GM19239 (cell line): ENCODE measurements at regions not wholly inside any gene's neighbourhood (a gene's known extent, or its start where the extent isn't known, plus 50 kb on each side); places are given as distances from the start of the nearest gene placed in this dataset.
"Not testable (repeated sequence)": the region's sequence is repeated elsewhere in the genome, so short reads cannot be mapped to it uniquely, and the experiment has no call there.

ENCODE experiments used
- DNase-seq: peaks from one replicate; pipeline ENCODE4 v3.0.0; 2011; ENCODE audit warnings: low spot score; ENCODE audit not compliant: insufficient read length
- FAIRE-seq: peaks from 2 replicates; lab custom pipeline; 2011; peaks lifted over from hg19 to GRCh38; lab: Jason Lieb, UNC

- DNase-seq (no peak), FAIRE-seq (no peak)
These were observed 150.2 kb downstream of the UQCRFS1 start for GRCh38 chr19:29062475-29063435.

DNA sequence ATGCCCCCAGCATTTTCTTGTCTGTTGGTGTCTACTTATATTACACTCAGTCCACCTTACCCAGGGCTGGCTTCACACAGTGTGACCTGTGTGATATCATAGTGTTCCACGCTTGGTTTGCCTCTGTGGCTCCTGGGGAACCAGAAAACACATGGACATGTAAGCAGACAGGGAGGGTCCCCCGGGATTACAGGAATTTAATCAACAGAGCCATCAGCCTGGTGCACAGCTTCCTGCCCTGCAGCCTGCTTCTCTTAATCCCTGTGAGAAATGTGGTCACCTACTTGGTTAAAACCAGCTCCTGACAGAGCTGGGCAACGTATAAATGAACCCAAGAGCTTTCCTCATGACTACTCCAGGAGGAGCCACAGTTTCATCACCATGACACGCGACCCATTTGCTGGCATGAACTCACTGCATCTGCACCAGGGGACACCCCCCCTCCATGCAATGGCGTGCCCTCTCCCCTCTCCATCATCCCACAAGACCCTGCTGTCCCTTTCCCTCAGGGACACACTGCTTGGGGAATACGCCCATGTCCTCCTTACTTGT, 152.1 kb downstream of the UQCRFS1 start:
- FAIRE-seq (no peak), DNase-seq (no peak)

DNA sequence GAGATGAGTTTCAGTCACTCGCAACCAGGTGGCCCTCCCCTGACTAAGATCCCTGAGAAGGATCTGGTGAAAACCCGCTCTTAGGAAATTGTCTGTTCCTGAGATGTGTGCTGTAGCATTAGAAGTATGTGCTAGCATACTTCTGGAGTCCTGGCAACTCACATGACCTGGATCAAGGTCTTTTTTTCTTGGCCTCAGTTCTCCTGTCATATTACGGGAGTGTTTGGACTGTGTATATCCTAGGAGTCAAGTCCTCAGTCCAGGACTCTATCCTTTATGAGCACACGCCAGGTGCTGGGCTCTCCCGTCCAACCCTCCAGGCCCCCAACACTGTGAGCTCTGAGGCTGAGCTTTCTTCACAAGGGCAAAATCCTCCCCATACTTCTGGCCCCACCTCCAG, 156.4 kb downstream of the UQCRFS1 start:
- FAIRE-seq = no peak

GRCh38 chr19:29054886-29055675, 157.9 kb downstream of the UQCRFS1 start:
- FAIRE-seq = no peak
- no peak for DNase-seq

More for the DNA sequence above, 156.4 kb downstream of the UQCRFS1 start:
- no peak for DNase-seq

GRCh38 chr19:29048873-29049272, 164.1 kb downstream of the UQCRFS1 start:
- DNase-seq = no peak
- FAIRE-seq = no peak

DNA sequence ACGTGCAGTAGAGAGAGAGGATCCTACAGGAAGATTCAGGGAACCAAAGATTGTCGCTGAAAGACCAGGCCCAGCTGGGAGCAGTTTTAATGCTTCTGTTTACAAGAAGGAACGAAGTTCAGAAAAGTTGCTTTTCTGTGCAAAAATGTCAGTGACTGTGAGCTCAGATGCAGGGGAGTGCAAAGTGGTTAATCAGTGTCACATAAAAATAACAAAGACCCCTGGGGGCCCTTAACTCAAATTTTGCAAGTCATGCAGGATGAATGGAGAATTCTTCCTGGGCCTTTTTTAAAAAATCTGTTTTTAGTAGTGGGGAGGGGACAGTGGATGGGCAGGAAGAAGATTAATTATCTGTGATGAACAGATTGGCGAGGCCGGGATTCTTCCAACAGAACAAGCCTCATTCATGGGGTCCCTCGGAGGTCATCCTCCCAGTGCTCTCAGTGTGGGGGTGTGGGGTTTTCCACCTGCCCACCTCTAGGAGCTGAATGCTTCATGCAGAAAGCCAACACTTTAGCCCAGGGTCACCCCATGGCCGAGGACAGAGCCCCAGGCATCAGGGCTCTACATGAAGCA, 167.2 kb downstream of the UQCRFS1 start:
- FAIRE-seq = no peak

GRCh38 chr19:29044037-29044436, 168.9 kb downstream of the UQCRFS1 start:
- no peak for FAIRE-seq
- no peak for DNase-seq

More for the DNA sequence above, 167.2 kb downstream of the UQCRFS1 start:
- no peak for DNase-seq

DNA sequence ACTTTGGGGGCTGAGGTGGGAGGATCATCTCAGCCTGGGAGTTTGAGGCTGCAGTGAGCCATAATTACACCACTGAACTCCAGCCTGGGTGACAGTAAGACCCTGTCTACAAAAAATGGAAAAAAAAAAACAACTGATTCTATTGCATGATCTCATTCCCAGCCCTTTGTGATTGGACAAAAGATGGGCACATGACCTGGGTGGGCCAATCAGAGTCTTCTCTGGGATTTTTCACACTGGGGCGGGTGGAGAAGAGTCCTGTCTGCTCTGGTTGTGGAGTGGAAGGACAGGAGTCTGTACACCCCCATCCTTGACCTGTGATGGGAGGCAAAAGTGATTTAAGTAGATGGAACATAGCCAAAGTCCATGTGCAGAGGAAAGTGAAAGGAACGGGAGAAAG, 170.5 kb downstream of the UQCRFS1 start:
- FAIRE-seq (no peak), DNase-seq (no peak)

GRCh38 chr19:29040951-29041350, 172.0 kb downstream of the UQCRFS1 start:
- no peak for FAIRE-seq
- DNase-seq = no peak

DNA sequence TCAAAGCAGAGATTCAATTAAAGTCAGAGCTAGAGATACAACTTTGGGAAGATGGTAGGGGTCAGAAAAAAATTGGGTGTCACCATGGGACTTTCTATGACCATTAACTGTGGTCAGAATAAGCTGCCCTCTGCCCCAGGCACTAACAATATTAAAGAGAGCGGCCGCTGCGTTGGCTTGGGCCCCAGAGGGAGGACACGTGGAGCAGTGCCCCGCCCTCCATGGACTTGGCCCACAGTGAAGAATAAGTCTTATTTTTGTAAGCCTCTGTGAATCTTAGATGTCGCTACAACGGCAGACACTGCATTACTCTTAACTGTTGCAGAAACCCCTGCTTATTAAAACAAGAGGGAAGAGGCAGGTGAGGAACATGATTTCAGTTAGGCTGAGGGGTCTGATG, 172.7 kb downstream of the UQCRFS1 start:
- FAIRE-seq (no peak), DNase-seq (no peak)

DNA sequence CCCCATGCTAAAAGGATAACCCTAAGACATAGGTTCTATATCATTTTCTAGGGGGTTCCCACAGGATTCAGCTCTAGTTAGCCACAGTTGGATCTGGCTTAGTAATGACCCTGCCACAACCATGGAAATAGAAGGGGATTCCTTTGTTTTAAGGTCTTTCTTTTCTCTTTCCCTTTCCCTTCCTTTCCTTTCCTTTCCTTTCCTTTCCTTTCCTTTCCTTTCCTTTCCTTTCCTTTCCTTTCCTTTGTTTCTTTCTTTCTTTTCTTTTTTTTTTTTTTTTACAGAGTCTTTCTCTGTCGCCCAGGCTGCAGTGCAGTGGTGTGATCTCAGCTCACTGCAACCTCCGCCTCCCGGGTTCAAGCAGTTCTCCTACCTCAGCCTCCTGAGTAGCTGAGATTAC, 173.9 kb downstream of the UQCRFS1 start:
- not testable (repeated sequence) for FAIRE-seq

DNA sequence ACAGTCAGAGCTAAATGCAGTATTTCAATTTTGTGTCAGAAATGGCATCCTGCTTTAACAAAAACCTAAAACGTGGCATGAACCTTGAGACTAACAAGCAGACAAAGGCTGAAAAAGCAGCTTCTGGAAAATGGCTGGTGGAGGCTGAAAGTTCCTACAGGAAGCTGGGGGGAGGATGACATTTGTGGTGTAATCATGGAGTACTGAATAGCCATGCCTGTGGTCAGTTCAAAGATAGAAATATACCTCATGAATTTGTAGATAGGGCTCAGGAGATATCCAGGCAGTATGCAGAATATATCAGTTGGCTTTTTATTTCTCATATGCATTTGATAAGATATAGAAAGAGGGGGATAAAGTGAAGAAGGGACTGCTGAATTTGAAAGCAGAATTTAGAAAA, 181.7 kb downstream of the UQCRFS1 start:
- no peak for FAIRE-seq
- no peak for DNase-seq

More for the DNA sequence above, 173.9 kb downstream of the UQCRFS1 start:
- DNase-seq = not testable (repeated sequence)

GRCh38 chr19:29029268-29029958, 183.5 kb downstream of the UQCRFS1 start:
- DNase-seq = no peak
- FAIRE-seq = no peak

- FAIRE-seq (no peak), DNase-seq (no peak)
These were observed 190.4 kb downstream of the UQCRFS1 start for GRCh38 chr19:29022599-29022998.

DNA sequence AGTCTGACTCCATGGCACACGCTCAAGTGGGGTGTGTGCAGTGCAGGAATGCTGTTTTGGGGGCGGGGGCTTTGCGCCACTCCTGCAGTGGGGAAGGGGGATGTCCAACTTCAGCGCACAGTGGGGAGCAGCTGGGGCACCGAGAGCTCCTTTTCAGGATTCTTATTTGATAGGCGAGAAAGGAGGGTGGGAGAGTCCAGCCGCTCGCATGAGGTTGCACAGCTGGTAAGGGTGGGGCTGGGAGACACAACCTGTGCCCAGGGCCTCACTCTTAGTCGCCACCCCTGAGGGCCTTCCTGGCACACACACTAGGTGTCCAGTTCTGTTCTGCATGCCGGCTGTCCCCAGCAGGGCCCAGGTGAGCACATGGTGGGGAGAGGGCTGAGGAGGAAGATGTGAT, 190.8 kb downstream of the UQCRFS1 start:
- no peak for DNase-seq
- no peak for FAIRE-seq

DNA sequence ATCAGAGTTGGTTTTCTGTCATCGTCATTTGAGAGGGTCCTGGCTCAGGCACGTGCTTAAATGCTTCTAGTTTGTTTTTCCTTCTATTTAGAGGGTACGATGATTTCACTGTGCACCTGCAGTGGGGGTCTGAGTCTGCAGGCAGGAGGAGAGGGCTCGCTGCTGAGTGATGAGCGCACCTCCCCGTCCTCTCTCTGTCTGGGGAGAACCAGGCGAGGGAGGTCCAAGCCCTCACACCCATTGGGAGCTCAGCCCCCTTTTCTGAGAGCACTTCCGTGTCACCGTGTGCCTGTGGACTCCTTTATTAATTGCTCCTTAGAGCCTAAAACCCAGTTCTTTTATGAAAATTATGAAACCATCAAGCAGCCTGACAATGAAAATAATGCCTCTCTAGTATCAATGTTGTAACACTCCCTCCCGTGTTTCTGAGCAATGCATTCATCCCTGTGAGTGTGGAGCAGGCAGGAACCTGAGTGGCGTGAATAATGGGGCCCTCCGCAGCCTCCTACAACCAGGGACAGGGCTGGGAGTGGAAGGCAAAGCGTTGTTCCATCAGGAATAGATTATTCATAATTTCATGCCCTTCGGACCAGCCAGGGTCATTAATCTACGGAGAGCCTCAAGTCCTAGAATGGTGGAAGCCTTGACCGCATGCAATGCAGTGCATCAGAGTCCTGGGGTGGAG, 191.6 kb downstream of the UQCRFS1 start:
- no peak for FAIRE-seq
- no peak for DNase-seq

DNA sequence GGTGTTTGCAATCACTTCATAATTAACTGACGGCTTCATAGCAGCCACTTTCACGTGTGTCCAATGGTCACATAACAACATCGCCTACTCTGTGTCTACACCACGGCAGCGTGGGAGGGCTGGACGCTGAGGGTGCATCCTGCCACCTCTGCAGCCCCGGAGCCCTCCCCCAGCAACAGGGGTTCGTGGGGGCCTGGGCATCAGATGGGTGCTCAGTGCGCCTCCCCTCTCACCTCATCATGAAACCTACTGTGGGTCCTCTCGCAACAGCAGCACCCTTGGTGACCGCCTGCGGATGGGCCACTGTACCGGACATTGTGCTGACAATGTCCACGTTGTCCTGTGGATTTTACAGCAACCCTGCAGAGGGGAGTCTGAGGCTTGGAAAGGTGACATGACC, 193.5 kb downstream of the UQCRFS1 start:
- no peak for FAIRE-seq
- no peak for DNase-seq

DNA sequence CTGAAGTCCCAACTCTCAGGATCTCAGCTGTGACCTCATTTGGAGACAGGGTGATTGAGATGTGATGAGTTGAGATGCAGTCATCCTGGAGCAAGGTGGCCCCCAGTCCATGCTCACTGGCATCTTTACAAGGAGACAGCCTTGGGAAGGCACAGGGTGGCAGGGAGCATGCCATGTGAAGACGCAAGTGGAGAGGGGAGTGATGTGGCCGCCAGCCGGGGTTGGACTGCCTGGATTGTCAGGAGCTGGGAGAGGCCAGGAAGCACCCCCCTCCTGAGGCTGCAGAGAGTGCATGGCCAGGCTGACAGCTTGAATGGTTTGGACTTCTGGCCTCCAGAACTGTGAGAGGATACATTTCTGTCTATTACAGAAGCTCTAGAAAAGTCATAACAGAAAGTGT, 194.4 kb downstream of the UQCRFS1 start:
- DNase-seq (no peak), FAIRE-seq (no peak)

GRCh38 chr19:29017788-29018187, 195.2 kb downstream of the UQCRFS1 start:
- FAIRE-seq = no peak

More at GRCh38 chr19:29017788-29018187, 195.2 kb downstream of the UQCRFS1 start:
- DNase-seq = no peak
